TTC549 (cell line): ENCODE measurements at regions not wholly inside any gene's neighbourhood (a gene's known extent, or its start where the extent isn't known, plus 50 kb on each side); places are given as distances from the start of the nearest gene placed in this dataset.
"Not testable (repeated sequence)": the region's sequence is repeated elsewhere in the genome, so short reads cannot be mapped to it uniquely, and the experiment has no call there.

ENCODE experiments used
- FAIRE-seq: peaks from 2 replicates; lab custom pipeline; 2012; peaks lifted over from hg19 to GRCh38; lab: Jason Lieb, UNC

- no peak for FAIRE-seq
Observed at GRCh38 chr2:186382932-186383331, 103.1 kb upstream of the ZC3H15 start.

GRCh38 chr2:186384226-186384625 lies 101.8 kb upstream of the ZC3H15 start:
- peak; percentile 46 for FAIRE-seq

DNA sequence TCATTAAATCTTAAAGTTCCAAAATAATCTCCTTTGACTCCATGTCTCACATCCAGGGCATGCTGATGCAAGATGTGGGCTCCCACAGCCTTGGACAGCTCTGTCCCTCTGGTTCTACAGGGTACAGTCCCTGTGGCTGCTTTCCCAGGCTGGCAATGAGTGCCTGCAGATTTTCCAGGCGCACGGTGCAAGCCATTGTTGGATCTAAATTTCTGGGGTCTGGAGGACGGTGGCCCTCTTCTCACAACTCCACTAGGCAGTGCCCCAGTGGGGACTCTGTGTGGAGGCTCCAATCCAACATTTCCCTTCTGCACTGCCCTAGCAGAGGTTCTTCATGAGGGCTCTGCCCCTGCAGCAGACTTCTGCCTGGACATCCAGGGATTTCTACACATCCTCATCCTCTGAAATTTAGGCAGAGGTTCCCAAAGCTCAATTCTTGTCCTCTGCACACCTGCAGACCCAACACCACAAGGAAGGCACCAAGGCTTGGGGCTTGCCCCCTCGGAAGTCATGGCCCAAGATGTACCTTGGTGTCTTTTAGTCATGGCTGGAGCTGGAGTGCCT lies 100.3 kb upstream of the ZC3H15 start:
- not testable (repeated sequence) for FAIRE-seq

- no peak for FAIRE-seq
Observed at GRCh38 chr2:186399082-186399644, 86.9 kb upstream of the ZC3H15 start.

- no peak for FAIRE-seq
Observed at GRCh38 chr2:186405842-186406241, 80.2 kb upstream of the ZC3H15 start.

DNA sequence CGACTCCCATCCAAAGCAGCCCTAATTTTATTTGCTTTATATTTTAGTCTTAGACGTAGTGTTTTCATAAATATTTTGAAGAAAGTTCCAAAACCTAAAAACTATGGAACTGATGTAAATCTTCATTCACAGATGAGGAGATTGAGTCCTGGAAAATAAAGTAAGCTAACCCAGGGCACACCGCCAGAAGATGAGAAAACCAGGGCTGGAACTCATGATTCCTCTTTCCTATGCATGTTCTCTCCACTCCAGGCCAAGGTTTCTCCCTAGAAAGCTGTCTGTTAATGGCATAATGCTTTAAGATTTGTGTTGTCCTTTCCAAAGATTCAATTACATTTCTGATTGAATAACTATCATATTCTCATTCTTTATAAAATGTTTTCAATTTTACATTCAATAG lies 78.4 kb upstream of the ZC3H15 start:
- no peak for FAIRE-seq

- FAIRE-seq, result no peak
Observed at GRCh38 chr2:186410802-186411201, 75.3 kb upstream of the ZC3H15 start.

GRCh38 chr2:186422226-186422625 lies 63.8 kb upstream of the ZC3H15 start:
- FAIRE-seq, result no peak

- FAIRE-seq, result no peak
Observed at GRCh38 chr2:186423481-186423880, 62.6 kb upstream of the ZC3H15 start.

GRCh38 chr2:186424265-186424664 lies 61.8 kb upstream of the ZC3H15 start:
- FAIRE-seq, result no peak

GRCh38 chr2:186425576-186425975 lies 60.5 kb upstream of the ZC3H15 start:
- no peak for FAIRE-seq

DNA sequence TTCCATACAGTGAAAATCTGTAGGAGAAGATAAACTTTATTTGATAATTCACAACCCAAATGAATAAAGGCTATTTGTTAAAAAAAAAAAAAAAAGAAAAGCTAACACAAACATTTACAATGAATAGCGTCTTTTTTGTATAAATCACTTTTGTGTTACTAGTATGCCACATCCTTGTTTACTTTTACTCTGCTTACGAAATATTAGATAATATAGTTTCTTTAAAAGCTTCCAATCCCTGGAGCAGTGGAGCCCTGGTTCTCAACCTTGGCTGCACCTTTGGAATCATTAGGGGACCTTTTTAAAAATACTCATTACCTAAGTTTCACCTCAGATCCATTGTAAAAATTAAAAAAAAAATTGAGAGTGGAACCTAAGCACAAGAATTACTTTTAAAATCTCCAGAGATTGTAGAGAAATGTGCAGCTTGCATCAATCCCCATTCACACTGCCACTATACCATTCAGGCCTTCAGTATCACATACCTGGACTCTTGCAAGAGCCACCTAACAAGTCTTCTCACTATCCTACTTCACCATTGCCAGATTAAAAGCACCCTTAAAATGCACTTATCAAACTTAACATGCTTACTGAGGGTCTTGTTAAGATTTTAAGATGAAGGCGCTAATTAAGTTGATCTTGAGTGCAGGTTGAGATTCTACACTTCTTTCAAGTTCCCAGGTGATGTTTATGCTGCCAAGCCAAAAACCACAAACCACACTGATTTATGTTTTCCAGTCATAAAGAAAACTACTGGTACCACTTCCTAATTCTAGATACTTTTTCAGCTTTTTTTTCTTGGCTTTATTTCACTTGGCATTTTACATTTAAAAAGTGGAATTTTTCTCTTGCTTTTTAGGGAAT lies 59.7 kb upstream of the ZC3H15 start:
- no peak for FAIRE-seq

DNA sequence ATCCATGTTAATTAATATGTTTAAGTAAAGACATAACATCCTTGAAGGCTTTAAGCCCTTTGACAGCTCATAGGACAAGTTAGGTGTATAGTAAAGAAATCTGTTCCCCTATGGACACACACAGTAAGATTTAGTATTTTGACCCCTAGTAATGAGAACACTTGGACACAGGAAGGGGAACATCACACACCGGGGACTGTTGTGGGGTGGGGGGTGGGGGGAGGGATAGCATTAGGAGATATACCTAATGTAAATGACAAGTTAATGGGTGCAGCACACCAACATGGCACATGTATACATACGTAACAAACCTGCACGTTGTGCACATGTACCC lies 59.1 kb upstream of the ZC3H15 start:
- FAIRE-seq, result not testable (repeated sequence)

GRCh38 chr2:186427970-186428369 lies 58.1 kb upstream of the ZC3H15 start:
- FAIRE-seq, result no peak

DNA sequence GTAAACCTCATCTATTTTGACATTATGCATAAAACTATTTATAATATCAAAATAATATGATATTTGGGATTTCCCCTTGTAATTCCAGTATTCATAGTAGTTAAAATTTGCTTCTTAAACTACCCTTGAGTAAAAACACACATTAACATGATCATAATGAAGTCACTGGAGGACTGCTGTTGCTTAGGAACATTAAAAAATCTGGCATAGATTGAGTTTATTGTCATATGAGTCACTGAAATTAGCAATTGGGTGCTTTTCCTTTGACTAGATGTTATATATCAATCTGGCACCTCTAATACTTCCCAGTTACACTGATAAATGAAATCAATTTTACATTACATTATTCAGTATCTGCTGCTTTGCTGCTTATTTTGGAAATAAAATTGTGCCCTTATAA lies 57.0 kb upstream of the ZC3H15 start:
- FAIRE-seq, result no peak

DNA sequence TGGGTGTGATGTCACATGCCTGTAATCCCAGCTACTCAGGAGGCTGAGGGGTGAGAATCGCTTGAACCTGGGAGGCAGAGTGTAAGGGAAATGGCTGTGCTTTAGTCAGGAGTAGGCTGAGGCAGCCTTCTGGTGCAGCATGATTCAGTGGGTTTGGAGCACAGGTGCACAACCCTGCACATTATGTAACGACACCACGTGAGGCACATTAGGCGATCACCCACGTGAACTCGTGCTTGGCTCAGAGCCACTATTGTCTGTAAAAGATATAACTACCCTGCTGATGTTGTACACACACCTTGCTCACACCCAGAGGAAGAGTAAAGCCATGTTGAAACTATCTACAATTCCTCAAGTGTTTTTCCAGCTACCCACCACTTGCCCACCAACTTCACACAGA lies 54.8 kb upstream of the ZC3H15 start:
- no peak for FAIRE-seq

DNA sequence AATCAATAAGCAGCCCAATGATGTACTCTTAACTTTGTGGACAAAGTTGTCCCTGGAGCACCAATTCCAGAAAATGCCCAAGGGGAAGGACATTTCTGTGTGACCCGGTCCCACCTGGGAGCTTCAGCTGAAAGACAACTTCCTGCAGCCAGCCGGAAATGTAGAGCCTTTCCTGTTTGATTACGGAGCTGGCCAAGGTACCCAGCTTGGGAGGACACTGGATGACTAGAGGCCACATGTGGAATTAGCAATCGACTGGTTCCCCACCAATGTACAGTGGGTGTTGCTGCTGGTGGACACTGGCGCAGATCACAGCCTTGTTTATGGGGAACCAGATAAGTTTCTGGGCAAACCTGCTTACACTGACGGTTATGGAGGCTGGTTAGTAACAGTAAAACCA lies 53.0 kb upstream of the ZC3H15 start:
- FAIRE-seq, result no peak

DNA sequence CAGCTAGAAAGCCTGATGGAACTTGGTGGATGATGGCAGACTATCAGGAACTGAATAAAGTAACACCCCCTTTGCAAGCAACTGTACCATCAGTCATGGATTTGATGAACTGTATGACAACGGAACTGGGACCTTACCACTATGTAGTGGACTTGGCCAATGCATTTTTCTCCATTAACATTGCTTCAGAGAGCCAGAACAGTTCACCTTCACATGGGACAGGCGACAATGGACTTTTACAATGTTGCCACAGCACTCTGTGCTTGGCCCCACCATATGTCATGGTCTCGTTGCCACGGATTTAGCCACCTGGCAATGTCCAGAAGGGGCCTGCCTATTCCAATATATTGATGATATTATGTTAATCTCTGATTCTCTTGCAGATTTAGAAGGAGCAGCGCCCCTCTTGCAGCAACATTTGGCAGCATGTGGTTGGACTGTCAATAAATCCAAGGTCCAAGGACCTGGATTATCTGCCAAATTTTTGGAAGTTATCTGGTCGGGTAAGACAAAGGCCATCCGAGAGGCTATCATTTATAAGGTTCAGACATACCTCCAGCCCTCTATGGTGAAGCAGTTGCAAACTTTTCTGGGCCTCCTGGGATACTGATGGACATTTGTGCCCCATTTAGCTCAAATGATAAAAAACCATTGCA lies 52.2 kb upstream of the ZC3H15 start:
- FAIRE-seq, result no peak
